HL-60 (cell line): ENCODE measurements at regions not wholly inside any gene's neighbourhood (a gene's known extent, or its start where the extent isn't known, plus 50 kb on each side); places are given as distances from the start of the nearest gene placed in this dataset.

Experiments used
- DNase-seq, 2 experiments: peaks; one replicate each; pipeline ENCODE4 v3.0.0-alpha.2; 2010 to 2020; ENCODE audit warnings: low read depth in 1 of 2, low spot score in 1 of 2
- H3K27ac ChIP-seq: fragments of 250-450 bp; sonication (Bioruptor Pico); replicated peaks from 2 replicates; pipeline ENCODE4 v1.5.1; 2020; ENCODE audit warnings: mild to moderate bottlenecking, moderate library complexity
- H3K27me3 ChIP-seq: fragments of 250-450 bp; sonication (Bioruptor Pico); 2 replicates; pipeline ENCODE4 v1.5.1; 2021; ENCODE audit warnings: mild to moderate bottlenecking, moderate library complexity; ENCODE audit not compliant: insufficient read depth, poor library complexity, severe bottlenecking
- H3K4me3 ChIP-seq: replicated peaks from 2 replicates; pipeline ENCODE4 v1.5.1; 2011; ENCODE audit warnings: mild to moderate bottlenecking, control low read depth, low read length; ENCODE audit not compliant: insufficient read depth
- GABPA ChIP-seq: IDR thresholded peaks from 2 replicates; pipeline ENCODE4 v1.6.1; 2012; ENCODE audit warnings: low read depth
- POLR2AphosphoS5 ChIP-seq: IDR thresholded peaks from 2 replicates; pipeline ENCODE4 v1.6.1; 2012; ENCODE audit warnings: low read depth
- SPI1 ChIP-seq: IDR thresholded peaks from 2 replicates; pipeline ENCODE4 v1.6.1; 2012; ENCODE audit warnings: low read depth, mild to moderate bottlenecking, borderline replicate concordance
- TF ChIP-seq, protein P1 (sequence below): IDR thresholded peaks from one replicate; pipeline ENCODE4 v1.5.1; 2011; ENCODE audit warnings: low read length, control low read depth, inconsistent platforms; ENCODE audit not compliant: insufficient read depth
- TF ChIP-seq, protein P2 (sequence below): IDR thresholded peaks from 2 replicates; pipeline ENCODE4 v1.6.1; 2012; ENCODE audit warnings: low read depth; ENCODE audit not compliant: insufficient replicate concordance

DNA sequence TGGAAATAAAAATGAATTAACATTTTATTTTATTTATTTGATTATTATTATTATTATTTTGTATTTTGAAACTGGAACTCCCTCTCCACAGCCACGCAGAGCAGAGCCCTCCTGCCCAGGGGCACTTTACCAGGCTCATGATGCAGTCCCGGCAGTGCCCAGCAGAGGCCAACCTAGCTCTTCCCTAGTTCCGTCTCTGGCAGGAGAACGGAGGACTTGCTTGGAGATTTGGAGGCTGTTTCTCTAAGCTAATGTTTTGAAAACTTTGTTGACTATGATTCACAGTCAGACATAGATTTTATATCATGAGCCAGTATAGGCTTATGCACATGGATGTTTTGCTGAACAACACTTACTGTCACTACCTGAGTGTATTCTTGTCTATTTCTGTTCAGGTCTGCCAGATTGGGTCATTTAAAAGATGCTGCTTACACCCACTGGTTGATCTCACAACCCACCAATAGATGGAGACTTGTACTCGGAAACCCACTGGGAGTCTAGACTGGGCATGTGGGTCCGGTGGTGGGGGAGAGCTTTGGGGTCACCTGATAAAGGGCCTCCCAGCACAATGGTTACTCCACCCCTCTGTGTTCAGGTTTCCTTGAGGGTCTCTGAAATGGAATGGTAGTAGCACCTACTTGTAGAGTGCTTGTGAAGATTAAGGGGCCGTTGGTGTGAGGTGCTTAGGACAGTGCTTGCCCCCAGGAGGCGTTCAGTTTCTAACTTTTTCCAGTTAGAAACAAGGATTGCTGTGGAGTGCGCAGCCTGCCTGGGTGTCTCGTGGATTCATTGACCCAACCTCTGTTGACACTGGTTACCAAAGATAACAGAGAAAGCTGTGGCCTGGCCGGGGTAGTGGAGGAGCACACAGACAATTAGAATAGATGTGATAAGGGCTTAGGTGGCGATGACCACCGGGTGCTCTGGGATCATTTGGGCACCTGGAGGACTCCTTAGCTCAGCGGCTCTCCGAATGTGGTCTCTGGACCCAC is 177.3 kb downstream of the HAUS1 start:
- Histone ChIP-seq H3K4me3 (no peak overlapping the region), H3K27ac (no peak overlapping the region), H3K27me3 (peaks cover 6% of the 10 kb centered on the region)
- TF ChIP-seq, protein P1, sequence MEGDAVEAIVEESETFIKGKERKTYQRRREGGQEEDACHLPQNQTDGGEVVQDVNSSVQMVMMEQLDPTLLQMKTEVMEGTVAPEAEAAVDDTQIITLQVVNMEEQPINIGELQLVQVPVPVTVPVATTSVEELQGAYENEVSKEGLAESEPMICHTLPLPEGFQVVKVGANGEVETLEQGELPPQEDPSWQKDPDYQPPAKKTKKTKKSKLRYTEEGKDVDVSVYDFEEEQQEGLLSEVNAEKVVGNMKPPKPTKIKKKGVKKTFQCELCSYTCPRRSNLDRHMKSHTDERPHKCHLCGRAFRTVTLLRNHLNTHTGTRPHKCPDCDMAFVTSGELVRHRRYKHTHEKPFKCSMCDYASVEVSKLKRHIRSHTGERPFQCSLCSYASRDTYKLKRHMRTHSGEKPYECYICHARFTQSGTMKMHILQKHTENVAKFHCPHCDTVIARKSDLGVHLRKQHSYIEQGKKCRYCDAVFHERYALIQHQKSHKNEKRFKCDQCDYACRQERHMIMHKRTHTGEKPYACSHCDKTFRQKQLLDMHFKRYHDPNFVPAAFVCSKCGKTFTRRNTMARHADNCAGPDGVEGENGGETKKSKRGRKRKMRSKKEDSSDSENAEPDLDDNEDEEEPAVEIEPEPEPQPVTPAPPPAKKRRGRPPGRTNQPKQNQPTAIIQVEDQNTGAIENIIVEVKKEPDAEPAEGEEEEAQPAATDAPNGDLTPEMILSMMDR = peak; percentile 98
- no peak for TF ChIP-seq POLR2AphosphoS5
- DNase-seq = peak; percentile 46 to 76

DNA sequence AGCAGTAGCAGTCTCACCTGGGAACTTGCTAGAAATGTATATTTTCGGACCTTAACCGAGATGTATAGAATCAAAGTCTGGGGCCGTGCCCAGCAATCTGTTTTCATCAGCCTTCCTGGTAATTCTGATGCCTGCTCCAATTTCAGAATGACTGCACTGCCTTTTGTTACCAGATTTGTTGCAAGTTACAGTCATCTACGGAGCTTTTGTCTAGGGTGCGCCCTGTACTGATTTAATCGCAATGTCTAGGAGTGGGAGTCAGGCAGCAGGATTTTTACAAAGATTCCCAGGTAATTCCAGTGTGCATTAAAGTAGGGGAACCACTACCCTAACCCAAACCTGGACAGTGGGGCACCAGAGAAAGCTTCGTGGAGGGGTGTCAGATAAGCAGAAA is 178.0 kb downstream of the HAUS1 start:
- Histone ChIP-seq H3K4me3 (no peak overlapping the region), H3K27ac (no peak overlapping the region), H3K27me3 (peaks cover 6% of the 10 kb centered on the region)
- TF ChIP-seq, protein P2, sequence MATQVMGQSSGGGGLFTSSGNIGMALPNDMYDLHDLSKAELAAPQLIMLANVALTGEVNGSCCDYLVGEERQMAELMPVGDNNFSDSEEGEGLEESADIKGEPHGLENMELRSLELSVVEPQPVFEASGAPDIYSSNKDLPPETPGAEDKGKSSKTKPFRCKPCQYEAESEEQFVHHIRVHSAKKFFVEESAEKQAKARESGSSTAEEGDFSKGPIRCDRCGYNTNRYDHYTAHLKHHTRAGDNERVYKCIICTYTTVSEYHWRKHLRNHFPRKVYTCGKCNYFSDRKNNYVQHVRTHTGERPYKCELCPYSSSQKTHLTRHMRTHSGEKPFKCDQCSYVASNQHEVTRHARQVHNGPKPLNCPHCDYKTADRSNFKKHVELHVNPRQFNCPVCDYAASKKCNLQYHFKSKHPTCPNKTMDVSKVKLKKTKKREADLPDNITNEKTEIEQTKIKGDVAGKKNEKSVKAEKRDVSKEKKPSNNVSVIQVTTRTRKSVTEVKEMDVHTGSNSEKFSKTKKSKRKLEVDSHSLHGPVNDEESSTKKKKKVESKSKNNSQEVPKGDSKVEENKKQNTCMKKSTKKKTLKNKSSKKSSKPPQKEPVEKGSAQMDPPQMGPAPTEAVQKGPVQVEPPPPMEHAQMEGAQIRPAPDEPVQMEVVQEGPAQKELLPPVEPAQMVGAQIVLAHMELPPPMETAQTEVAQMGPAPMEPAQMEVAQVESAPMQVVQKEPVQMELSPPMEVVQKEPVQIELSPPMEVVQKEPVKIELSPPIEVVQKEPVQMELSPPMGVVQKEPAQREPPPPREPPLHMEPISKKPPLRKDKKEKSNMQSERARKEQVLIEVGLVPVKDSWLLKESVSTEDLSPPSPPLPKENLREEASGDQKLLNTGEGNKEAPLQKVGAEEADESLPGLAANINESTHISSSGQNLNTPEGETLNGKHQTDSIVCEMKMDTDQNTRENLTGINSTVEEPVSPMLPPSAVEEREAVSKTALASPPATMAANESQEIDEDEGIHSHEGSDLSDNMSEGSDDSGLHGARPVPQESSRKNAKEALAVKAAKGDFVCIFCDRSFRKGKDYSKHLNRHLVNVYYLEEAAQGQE = no peak
- TF ChIP-seq GABPA = no peak
- no peak for TF ChIP-seq SPI1
- no peak for TF ChIP-seq POLR2AphosphoS5
- TF ChIP-seq, protein P1 = no peak
- DNase-seq = no peak

DNA sequence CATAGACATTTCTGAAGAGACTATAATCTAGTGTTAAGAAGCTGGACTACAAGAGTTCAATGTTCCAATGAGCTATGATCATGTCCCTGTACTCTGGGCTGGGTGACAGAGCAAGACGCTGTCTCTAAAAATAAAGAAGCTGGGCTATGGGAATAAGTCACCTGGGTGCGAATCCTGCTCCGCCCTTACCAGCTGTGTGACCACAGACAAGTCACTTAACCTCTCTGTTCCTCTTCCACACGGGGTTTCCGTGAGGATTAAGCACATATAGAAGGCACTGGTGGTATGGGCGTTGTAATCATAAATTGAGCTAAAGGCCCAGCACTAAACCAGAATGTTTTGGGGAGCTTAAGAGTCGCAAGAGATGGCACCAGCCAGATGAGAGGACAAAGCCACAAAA is 178.5 kb downstream of the HAUS1 start:
- Histone ChIP-seq H3K27ac (no peak overlapping the region), H3K27me3 (peaks cover 6% of the 10 kb centered on the region), H3K4me3 (no peak overlapping the region)
- DNase-seq = no peak
- TF ChIP-seq SPI1 = no peak
- TF ChIP-seq GABPA = no peak
- TF ChIP-seq POLR2AphosphoS5 = no peak
- TF ChIP-seq, protein P2 = no peak

DNA sequence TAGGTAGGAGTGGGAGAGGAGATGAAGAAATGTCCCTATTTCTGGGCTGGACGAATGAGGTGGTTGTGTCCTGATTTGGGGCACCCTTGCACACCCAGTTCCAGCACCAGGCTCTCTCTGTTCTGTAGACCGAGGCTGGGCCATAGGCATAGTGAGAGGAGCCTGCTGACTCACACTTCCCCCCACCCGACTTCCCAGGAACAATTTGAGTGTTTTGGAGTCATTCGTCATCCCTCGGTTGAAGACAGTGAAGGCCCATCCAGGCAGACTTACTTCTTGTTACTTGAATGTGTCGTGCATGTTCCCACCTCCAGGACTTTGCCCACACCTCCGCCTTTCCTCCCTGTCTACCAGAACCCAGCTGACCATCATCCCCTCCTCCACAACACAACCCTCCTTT is 179.1 kb downstream of the HAUS1 start:
- no peak for DNase-seq
- H3K27me3 ChIP-seq = peaks cover 6% of the 10 kb centered on the region
- TF ChIP-seq, protein P1 = no peak
- no peak for TF ChIP-seq SPI1
- TF ChIP-seq GABPA = no peak
- TF ChIP-seq POLR2AphosphoS5 = no peak
- TF ChIP-seq, protein P2 = no peak
- no peak overlapping the region for H3K4me3 ChIP-seq
- no peak overlapping the region for H3K27ac ChIP-seq
